ENCODE measurements at regions not wholly inside any gene's neighbourhood (a gene's known extent, or its start where the extent isn't known, plus 50 kb on each side); places are given as distances from the start of the nearest gene placed in this dataset.

- TF ChIP-seq GABPA (IDR thresholded peaks at IDR 0.05; ENCODE audit: low read depth) (no peak), MXI1 (IDR thresholded peaks at IDR 0.05; ENCODE audit: low read depth, low read length) (no peak), TCF12 (IDR thresholded peaks at IDR 0.05) (peak; percentile 70), MEF2A (IDR thresholded peaks at IDR 0.05; ENCODE audit: borderline replicate concordance, low read depth) (peak; percentile 80), RCOR1 (IDR thresholded peaks at IDR 0.05; ENCODE audit: low read length) (no peak), MAX (IDR thresholded peaks at IDR 0.05; ENCODE audit: low read depth) (no peak), NFIC (IDR thresholded peaks at IDR 0.05; ENCODE audit: borderline replicate concordance) (no peak), GATA2 (CRISPR knock-in tag; IDR thresholded peaks at IDR 0.05) (no peak), TAF1 (IDR thresholded peaks at IDR 0.05; ENCODE audit: borderline replicate concordance, low read depth, low read length) (no peak), FOXM1 (IDR thresholded peaks at IDR 0.05; ENCODE audit: low read depth) (no peak), JUND (IDR thresholded peaks at IDR 0.05) (peak; percentile 50; the same call in 1 of the 2 replicates)
Observed at GRCh38 chr14:53368711-53369201, 215.6 kb upstream of the DDHD1 start (continued).

- POLR2A ChIA-PET = no interaction called here
- no peak for DNase-seq
Observed at GRCh38 chr14:53368066-53368465, 214.9 kb upstream of the DDHD1 start.

GRCh38 chr14:53367644-53368026 lies 214.5 kb upstream of the DDHD1 start:
- ChIA-PET POLR2A (interaction anchor here (1.1 kb wide), 1 partner anchor 815 kb away, joined by 3 read pairs; the partner anchor contains the start of genes GPR137C and TXNDC16), CTCF (no interaction called here)
- H3K36me3 ChIP-seq (replicated peaks in 1 of 2; ENCODE audit: control insufficient read depth in 1 of 2, insufficient read depth in 2 of 2, low read length in 1 of 2) = no peaks in the 10 kb centered on the region
- no peaks in the 10 kb centered on the region; the same call in 1 of the 2 replicates for H4K20me1 ChIP-seq (ENCODE audit: insufficient read depth)
- H2AFZ ChIP-seq (ENCODE audit: low read depth) = no peak overlapping the region
- no peaks in the 10 kb centered on the region for H3K9me2 ChIP-seq
- H3K4me1 ChIP-seq (ENCODE audit: control insufficient read depth in 1 of 2, insufficient read depth in 2 of 2, low read depth in 1 of 2, low read length in 1 of 2) = peaks cover 0 to 14% of the 10 kb centered on the region in 2 experiments; a peak in 2 of 4 replicates
- 30% methylated on average over 4 of the region's 4 CpGs for whole genome bisulfite sequencing (ENCODE audit: low lambda C conversion rate)
- DNase-seq = no peak
- no peak overlapping the region for H3K4me3 ChIP-seq (ENCODE audit: low read depth in 2 of 2, low read length in 1 of 2)
- peak overlapping the region in 1 of 2 experiments; percentile 77; a peak in 2 of 4 replicates for H3K27ac ChIP-seq (ENCODE audit: low read depth in 2 of 2, low read length in 1 of 2)
- peak overlapping the region; percentile 22; the same call in 1 of the 2 replicates for H3K4me2 ChIP-seq
- TF ChIP-seq JUND (IDR thresholded peaks at IDR 0.05) (no peak), ELF1 (IDR thresholded peaks at IDR 0.05) (no peak), EZH2phosphoT487 (IDR thresholded peaks at IDR 0.05; ENCODE audit: borderline replicate concordance, low read depth) (no peak), RXRA (IDR thresholded peaks at IDR 0.05; ENCODE audit: borderline replicate concordance, low read depth) (no peak), NFIC (IDR thresholded peaks at IDR 0.05; ENCODE audit: borderline replicate concordance) (no peak), MAX (IDR thresholded peaks at IDR 0.05; ENCODE audit: low read depth) (no peak), REST (IDR thresholded peaks at IDR 0.05; ENCODE audit: low read depth, low read length) (no peak), TEAD4 (IDR thresholded peaks at IDR 0.05; ENCODE audit: borderline replicate concordance, insufficient read depth) (no peak), FOXM1 (IDR thresholded peaks at IDR 0.05; ENCODE audit: low read depth) (no peak)
- H3K9ac ChIP-seq = no peak overlapping the region
- H3K79me2 ChIP-seq (ENCODE audit: insufficient read depth) = no peaks in the 10 kb centered on the region
- H3K27me3 ChIP-seq (ENCODE audit: insufficient read depth) = no peaks in the 10 kb centered on the region
- H3K9me3 ChIP-seq = no peaks in the 10 kb centered on the region
- H3F3A ChIP-seq (replicated peaks; ENCODE audit: insufficient read depth) = peaks cover 16% of the 10 kb centered on the region

More at GRCh38 chr14:53368066-53368465, 214.9 kb upstream of the DDHD1 start:
- peak overlapping the region in 1 of 2 experiments; percentile 77; a peak in 2 of 4 replicates for H3K27ac ChIP-seq (ENCODE audit: low read depth in 2 of 2, low read length in 1 of 2)
- H3K27me3 ChIP-seq (ENCODE audit: insufficient read depth) = no peaks in the 10 kb centered on the region
- TF ChIP-seq NFIC (IDR thresholded peaks at IDR 0.05; ENCODE audit: borderline replicate concordance) (no peak), EP300 (IDR thresholded peaks at IDR 0.05; ENCODE audit: borderline replicate concordance in 1 of 2, low read depth in 1 of 2, low read length in 1 of 2) (no peak)
- no peaks in the 10 kb centered on the region for H3K9me3 ChIP-seq
- H3K4me2 ChIP-seq = peak overlapping the region; percentile 22; the same call in 1 of the 2 replicates
- H2AFZ ChIP-seq (ENCODE audit: low read depth) = no peak overlapping the region
- H3F3A ChIP-seq (replicated peaks; ENCODE audit: insufficient read depth) = peaks cover 16% of the 10 kb centered on the region
- H3K9me2 ChIP-seq = no peaks in the 10 kb centered on the region
- no peaks in the 10 kb centered on the region for H3K36me3 ChIP-seq (replicated peaks in 1 of 2; ENCODE audit: control insufficient read depth in 1 of 2, insufficient read depth in 2 of 2, low read length in 1 of 2)
- H3K9ac ChIP-seq = no peak overlapping the region
- H3K4me3 ChIP-seq (ENCODE audit: low read depth in 2 of 2, low read length in 1 of 2) = no peak overlapping the region
- H3K4me1 ChIP-seq (ENCODE audit: control insufficient read depth in 1 of 2, insufficient read depth in 2 of 2, low read depth in 1 of 2, low read length in 1 of 2) = peaks cover 0 to 14% of the 10 kb centered on the region in 2 experiments; a peak in 2 of 4 replicates
- CTCF ChIA-PET = no interaction called here
- H4K20me1 ChIP-seq (ENCODE audit: insufficient read depth) = no peaks in the 10 kb centered on the region; the same call in 1 of the 2 replicates
- no peaks in the 10 kb centered on the region for H3K79me2 ChIP-seq (ENCODE audit: insufficient read depth)
- 17% methylated on average over 4 of the region's 4 CpGs for WGBS (ENCODE audit: low lambda C conversion rate)
